SU-DHL-6 (cell line): ENCODE measurements at regions not wholly inside any gene's neighbourhood (a gene's known extent, or its start where the extent isn't known, plus 50 kb on each side); places are given as distances from the start of the nearest gene placed in this dataset.
"Not testable (repeated sequence)": the region's sequence is repeated elsewhere in the genome, so short reads cannot be mapped to it uniquely, and the experiment has no call there.

Experiments
- CTCF ChIP-seq: fragments of 200-600 bp; sonication (generic); IDR thresholded peaks from one replicate; pipeline ENCODE4 v1.5.1; 2017; ENCODE audit warnings: antibody characterized with exemption, mild to moderate bottlenecking, low read length, moderate library complexity; ENCODE audit not compliant: insufficient read depth, poor library complexity, severe bottlenecking
- EZH2phosphoT487 ChIP-seq: fragments of 200-600 bp; sonication (generic), shearing (Covaris generic); conservative IDR thresholded peaks from 2 replicates; pipeline ENCODE4 v1.6.1; 2018; ENCODE audit warnings: mild to moderate bottlenecking, antibody characterized with exemption, low read length, moderate library complexity, mixed read lengths

- TF ChIP-seq CTCF, EZH2phosphoT487: not testable (repeated sequence)
Measured at GRCh38 chr5:74388411-74388810, 252.1 kb downstream of the ENC1 start.
